Heart right ventricle (tissue), 16 donors: ENCODE measurements at regions not wholly inside any gene's neighbourhood (a gene's known extent, or its start where the extent isn't known, plus 50 kb on each side); places are given as distances from the start of the nearest gene placed in this dataset.

Experiments
- ATAC-seq, 8 donors: fragments of 200-7000 bp; cut with Tn5 transposase; one replicate each; pipeline ENCODE4 v1.9.1; 2020; ENCODE audit warnings: mild to moderate bottlenecking in 8 of 8, moderate library complexity in 8 of 8, moderate number of reproducible peaks in 1 of 8
- DNase-seq, 2 donors: peaks; one replicate each; pipeline ENCODE4 v3.0.0-alpha.2; 2020
- H3K27ac ChIP-seq, 10 donors: fragments of 200-600 bp; sonication (generic) in 2 of 10; one replicate each; pipeline versions ENCODE4 v1.5.0 to v1.8.0; 2020 to 2022; ENCODE audit warnings: mild to moderate bottlenecking in 3 of 10
- H3K27me3 ChIP-seq, 7 donors: fragments of 200-600 bp; one replicate each; pipeline ENCODE4 v1.8.0; 2021 to 2022; ENCODE audit warnings: mild to moderate bottlenecking in 2 of 7
- H3K36me3 ChIP-seq, 9 donors: fragments of 200-600 bp; sonication (generic) in 1 of 9; one replicate each; pipeline versions ENCODE4 v1.5.0 to v1.8.0; 2020 to 2022; ENCODE audit warnings: mild to moderate bottlenecking in 2 of 9
- H3K4me1 ChIP-seq, 9 donors: fragments of 200-600 bp; sonication (generic) in 1 of 9; one replicate each; pipeline versions ENCODE4 v1.5.0 to v1.8.0; 2020 to 2022; ENCODE audit warnings: mild to moderate bottlenecking in 4 of 9
- H3K4me3 ChIP-seq, 10 donors: fragments of 200-600 bp; sonication (generic) in 2 of 10; one replicate each; pipeline versions ENCODE4 v1.5.0 to v1.8.0; 2020 to 2022; ENCODE audit warnings: mild to moderate bottlenecking in 7 of 10, moderate library complexity in 2 of 10
- H3K9me3 ChIP-seq, 11 donors: fragments of 200-600 bp in 10 of 11; sonication (generic) in 2 of 11; one replicate each; pipeline versions ENCODE4 v1.5.0 to v1.8.0; 2013 to 2022; ENCODE audit warnings: mild to moderate bottlenecking in 2 of 11, control low read depth in 1 of 11, moderate library complexity in 1 of 11
- WGBS, 2 donors: extraction: QIAGEN DNeasy Blood & Tissue Kit; methylation state at CpG; one replicate each; pipeline ENCODE4 v1.1.7; 2013; ENCODE audit warnings: inconsistent platforms in 1 of 2; 5-methylcytosine and 5-hydroxymethylcytosine counted together
- intact Hi-C, 10 donors: fragments of 100-400 bp; cut with DNase I; formaldehyde crosslinking; loops; one replicate each; pipeline versions ENCODE4 v1.11.1 to v1.14.2; 2022
- TF ChIP-seq, protein P1 (sequence below), 9 donors: fragments of 200-600 bp; sonication (generic) in 2 of 9; IDR thresholded peaks; one replicate each; pipeline versions ENCODE4 v1.5.0 to v1.8.0; 2021 to 2022; ENCODE audit warnings: antibody characterized with exemption in 9 of 9, mild to moderate bottlenecking in 5 of 9, moderate library complexity in 1 of 9
- donor health status: Arrhythmogenic right ventricular cardiomyopathy.
- donor health status: ischemic (EF 13 %, LVEDD 7.1; RV severe dilation, severe dysfunction).
- donor health status: healthy with polysubstance abuse.
- donor health status: DM: no; HTN: yes; CAD: no.
- donor health status: DM: no; HTN: no; CAD: no.
- donor health status: ischemic (EF 25% LVEDD 6.9; RV normal size, moderate dysfunction).
- donor health status: ischemic (EF 25% LVEDD 5.7; RV mildly dilated, moderate dysfunction).
- donor health status: healthy.
- donor health status: DM: yes; HTN: yes; CAD: no.
- donor health status: Ischemic cardiomyopathy.
- donor health status: ischemic (EF 35%, LVEDD 5.7; RV mildly dilated, moderate dysfunction).
- donor health status: nonischemic (EF 11% LVEDD 7.7; RV severe dilation, severe dysfunction).
- donor health status: DM: yes; HTN: yes; CAD: no.
- donor health status: PGD.
- donor health status: ischemic (EF 29% LVEDD 5.4; RV normal size, mild dysfunction).
- donor health status: nonischemic (EF 23%, LVEDD 6.1; RV moderate dilation, normal function).

DNA sequence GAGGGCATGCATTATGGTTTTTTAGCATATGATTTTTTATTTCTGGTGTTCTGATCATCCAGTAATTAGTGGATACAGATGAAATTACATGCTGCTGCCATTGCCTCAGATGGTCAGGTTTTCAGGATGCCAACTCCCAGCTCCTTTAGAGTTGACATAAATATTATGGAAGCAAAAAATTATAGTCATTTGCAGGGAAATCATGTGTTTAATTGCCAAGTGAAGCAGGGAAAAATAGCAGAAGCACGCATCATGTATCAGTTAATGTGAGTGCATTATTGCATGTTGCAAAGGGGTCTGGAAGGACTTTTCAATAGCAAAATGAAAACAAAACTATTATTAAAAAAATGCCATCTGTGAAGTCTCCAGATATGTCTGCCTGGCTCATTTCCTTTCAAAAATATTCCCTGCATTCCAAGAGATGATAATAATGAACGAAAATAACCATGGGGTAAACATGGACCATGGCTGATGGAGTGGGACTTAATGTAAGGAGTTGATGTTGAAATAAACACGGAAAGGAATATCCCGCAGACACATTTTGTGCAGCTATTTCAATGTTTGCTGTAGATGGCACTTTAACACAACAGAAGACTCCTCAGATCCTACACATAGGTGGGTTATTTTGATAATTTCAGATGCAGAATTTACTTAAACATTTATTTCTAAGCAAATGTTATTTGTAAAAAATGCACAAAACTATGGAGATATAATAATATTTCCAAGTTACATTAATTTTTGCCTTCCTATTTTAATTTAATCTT lies 87.7 kb upstream of the DYNAP start:
- 48 to 66% methylated on average over 4 of the region's 4 CpGs for WGBS, 2 donors
- H3K27me3 ChIP-seq: peaks cover 0 to under 1% (median 0%) of the 10 kb centered on the region in 7 donors
- H3K36me3 ChIP-seq: no peaks in the 10 kb centered on the region
- no peak for ATAC-seq
- no peak overlapping the region for H3K27ac ChIP-seq
- TF ChIP-seq, protein P1, sequence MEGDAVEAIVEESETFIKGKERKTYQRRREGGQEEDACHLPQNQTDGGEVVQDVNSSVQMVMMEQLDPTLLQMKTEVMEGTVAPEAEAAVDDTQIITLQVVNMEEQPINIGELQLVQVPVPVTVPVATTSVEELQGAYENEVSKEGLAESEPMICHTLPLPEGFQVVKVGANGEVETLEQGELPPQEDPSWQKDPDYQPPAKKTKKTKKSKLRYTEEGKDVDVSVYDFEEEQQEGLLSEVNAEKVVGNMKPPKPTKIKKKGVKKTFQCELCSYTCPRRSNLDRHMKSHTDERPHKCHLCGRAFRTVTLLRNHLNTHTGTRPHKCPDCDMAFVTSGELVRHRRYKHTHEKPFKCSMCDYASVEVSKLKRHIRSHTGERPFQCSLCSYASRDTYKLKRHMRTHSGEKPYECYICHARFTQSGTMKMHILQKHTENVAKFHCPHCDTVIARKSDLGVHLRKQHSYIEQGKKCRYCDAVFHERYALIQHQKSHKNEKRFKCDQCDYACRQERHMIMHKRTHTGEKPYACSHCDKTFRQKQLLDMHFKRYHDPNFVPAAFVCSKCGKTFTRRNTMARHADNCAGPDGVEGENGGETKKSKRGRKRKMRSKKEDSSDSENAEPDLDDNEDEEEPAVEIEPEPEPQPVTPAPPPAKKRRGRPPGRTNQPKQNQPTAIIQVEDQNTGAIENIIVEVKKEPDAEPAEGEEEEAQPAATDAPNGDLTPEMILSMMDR (IDR thresholded peaks at IDR 0.05): no peak
- intact Hi-C loops: no loop called here
- DNase-seq: no peak
- no peak overlapping the region for H3K4me3 ChIP-seq
- H3K4me1 ChIP-seq: no peaks in the 10 kb centered on the region
- peaks cover 0 to 12% (median 0%) of the 10 kb centered on the region in 11 donors for H3K9me3 ChIP-seq

DNA sequence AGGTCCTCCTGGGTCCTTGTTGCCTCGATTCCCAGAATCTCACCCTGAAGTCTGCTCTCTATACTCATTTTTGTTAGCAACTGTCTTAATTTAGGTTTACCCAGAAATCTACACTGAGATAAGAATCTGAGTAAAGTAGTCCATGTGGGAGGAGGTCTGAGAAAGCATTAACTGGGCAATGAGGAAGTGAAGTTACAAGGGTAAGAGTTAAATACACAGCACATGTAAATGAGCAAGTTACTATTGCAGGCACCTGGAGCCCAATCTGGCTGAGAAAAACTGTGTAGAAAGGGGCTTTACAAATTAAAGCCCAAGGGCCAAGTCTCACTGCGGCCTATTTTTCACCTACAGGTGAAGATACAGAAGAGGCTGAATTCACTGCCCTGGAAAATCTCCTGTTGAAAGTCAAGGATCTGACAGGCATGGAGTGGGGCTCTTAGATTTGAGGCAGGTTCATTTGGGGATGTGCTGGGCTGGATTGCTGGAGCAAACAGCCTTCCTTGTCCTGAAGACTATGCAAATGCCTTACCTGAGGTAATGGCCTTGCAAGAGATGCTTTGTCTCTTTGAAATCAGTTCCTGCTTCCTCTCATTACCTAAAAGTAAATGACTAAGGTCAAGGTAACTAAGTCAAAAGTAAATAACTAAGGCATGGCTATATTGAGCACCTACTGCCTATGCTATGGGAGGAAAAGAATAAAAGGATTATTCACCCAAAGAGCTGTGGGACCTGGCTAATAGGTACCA lies 84.4 kb upstream of the DYNAP start:
- TF ChIP-seq, protein P1 (IDR thresholded peaks at IDR 0.05): no peak
- no peaks in the 10 kb centered on the region for H3K4me1 ChIP-seq
- H3K9me3 ChIP-seq: peaks cover 0 to 4% (median 0%) of the 10 kb centered on the region in 11 donors
- no peaks in the 10 kb centered on the region for H3K36me3 ChIP-seq
- ATAC-seq (no peak), DNase-seq (no peak)
- H3K27me3 ChIP-seq: peaks cover 0 to 3% (median 0%) of the 10 kb centered on the region in 7 donors
- intact Hi-C loops: no loop called here
- no peak overlapping the region for H3K4me3 ChIP-seq
- WGBS, 2 donors: 87 to 91% methylated on average over 2 of the region's 2 CpGs
- no peak overlapping the region for H3K27ac ChIP-seq

DNA sequence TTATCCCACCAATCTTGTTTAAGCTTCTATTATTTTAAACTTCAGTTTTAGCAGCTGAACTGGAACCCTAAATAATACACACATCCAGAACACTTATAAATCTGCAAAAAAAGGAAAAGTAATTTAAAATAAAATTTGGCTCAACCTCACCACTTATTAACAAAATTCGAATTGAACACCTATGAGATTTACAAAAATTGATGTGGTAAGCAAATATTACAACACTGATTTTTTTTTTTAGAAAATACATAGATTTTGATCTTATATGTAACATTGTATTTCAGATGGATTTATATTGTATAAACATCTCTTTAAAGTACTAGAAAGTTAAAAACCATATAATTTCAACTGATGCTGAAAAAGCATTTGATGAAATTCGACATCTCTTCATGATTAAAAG lies 81.3 kb upstream of the DYNAP start:
- 63 to 68% methylated on average over 2 of the region's 2 CpGs for WGBS, 2 donors
- TF ChIP-seq, protein P1 (IDR thresholded peaks at IDR 0.05): no peak

DNA sequence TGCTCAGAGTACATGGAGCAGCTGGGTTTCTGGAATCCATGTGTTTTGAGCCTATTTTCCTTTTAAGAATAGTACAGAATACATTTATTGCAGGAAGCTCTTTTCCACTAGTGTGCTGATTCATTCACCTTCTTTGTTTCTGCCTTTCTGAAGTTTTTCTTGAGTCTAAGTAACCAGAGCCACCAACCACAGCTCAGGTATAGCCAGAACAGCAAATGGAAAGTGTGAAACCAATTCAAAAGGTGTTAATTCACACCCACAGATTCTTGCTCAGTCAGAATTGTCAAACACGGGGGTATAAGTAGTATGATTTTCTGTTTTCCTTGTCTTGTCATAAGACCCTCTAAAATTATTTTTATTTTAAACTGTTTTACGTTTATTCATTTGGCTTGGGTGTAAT lies 75.9 kb upstream of the DYNAP start:
- TF ChIP-seq, protein P1 (IDR thresholded peaks at IDR 0.05): no peak
- ATAC-seq (no peak), DNase-seq (no peak)
- H3K27me3 ChIP-seq: no peaks in the 10 kb centered on the region
- H3K36me3 ChIP-seq: no peaks in the 10 kb centered on the region
- no peak overlapping the region for H3K4me3 ChIP-seq
- no peaks in the 10 kb centered on the region for H3K4me1 ChIP-seq
- H3K27ac ChIP-seq: no peak overlapping the region
- intact Hi-C loops: no loop called here
- WGBS, 2 donors: 55 to 61% methylated on average over 2 of the region's 2 CpGs
- no peaks in the 10 kb centered on the region for H3K9me3 ChIP-seq

More for the DNA sequence above, 81.3 kb upstream of the DYNAP start:
- Histone ChIP-seq H3K27me3 (peaks cover 0 to 3% (median 0%) of the 10 kb centered on the region in 7 donors), H3K4me3 (no peak overlapping the region), H3K27ac (no peak overlapping the region), H3K4me1 (no peaks in the 10 kb centered on the region), H3K36me3 (no peaks in the 10 kb centered on the region), H3K9me3 (no peaks in the 10 kb centered on the region)
- ATAC-seq (no peak), DNase-seq (no peak)
- intact Hi-C loops: no loop called here
